Activated B cell treated with CpG ODN at 0.5 μM for 24 hours (primary cell): ENCODE measurements at regions not wholly inside any gene's neighbourhood (a gene's known extent, or its start where the extent isn't known, plus 50 kb on each side); places are given as distances from the start of the nearest gene placed in this dataset.
"Not testable (repeated sequence)": the region's sequence is repeated elsewhere in the genome, so short reads cannot be mapped to it uniquely, and the experiment has no call there.

Experiments
- ATAC-seq: fragments of 200-7000 bp; cut with Tn5 transposase; one replicate; pipeline ENCODE4 v1.10.0; 2021; ENCODE audit warnings: low read depth, mild to moderate bottlenecking, moderate library complexity
- CTCF ChIA-PET: fragments of 350-600 bp; sonication (Branson Sonifier 250); formaldehyde crosslinking; loops from one replicate; lab custom pipeline; 2021; ENCODE audit warnings: antibody characterized with exemption; lab: Charles Lee
- POLR2A ChIA-PET: fragments of 350-600 bp; sonication (Branson Sonifier 250); formaldehyde crosslinking; loops from one replicate; lab custom pipeline; 2021; ENCODE audit warnings: antibody characterized with exemption; lab: Charles Lee
- DNase-seq: peaks from one replicate; pipeline ENCODE4 v3.0.0; 2022
- H3K27ac Mint-ChIP-seq: one replicate; pipeline ENCODE4 v1.8.0; 2020; ENCODE audit warnings: mixed read lengths
- H3K27me3 Mint-ChIP-seq: one replicate; pipeline ENCODE4 v1.8.0; 2021; ENCODE audit warnings: mixed read lengths
- H3K36me3 Mint-ChIP-seq: one replicate; pipeline ENCODE4 v1.8.0; 2021; ENCODE audit warnings: low read depth, mixed read lengths
- H3K4me1 Mint-ChIP-seq: one replicate; pipeline ENCODE4 v1.8.0; 2021; ENCODE audit warnings: mixed read lengths
- H3K4me3 Mint-ChIP-seq: one replicate; pipeline ENCODE4 v1.8.0; 2020; ENCODE audit warnings: mild to moderate bottlenecking, mixed read lengths
- H3K9me3 Mint-ChIP-seq: one replicate; pipeline ENCODE4 v1.8.0; 2020; ENCODE audit warnings: mixed read lengths
- intact Hi-C: fragments of 100-400 bp; cut with micrococcal nuclease; formaldehyde crosslinking; loops from one replicate; pipeline ENCODE4 v1.15.1; 2024
- TF ChIP-seq, protein P1 (sequence below): fragments of 200-600 bp; IDR thresholded peaks from one replicate; pipeline ENCODE4 v1.8.0; 2022; ENCODE audit warnings: antibody characterized with exemption, mild to moderate bottlenecking

GRCh38 chr15:47900751-47901150 is 183.4 kb downstream of the SEMA6D start:
- Mint-ChIP-seq H3K27me3 (no peaks in the 10 kb centered on the region), H3K27ac (no peak overlapping the region), H3K9me3 (peaks cover 15% of the 10 kb centered on the region), H3K4me1 (no peaks in the 10 kb centered on the region), H3K4me3 (no peak overlapping the region), H3K36me3 (peaks cover 1% of the 10 kb centered on the region)
- intact Hi-C loops = no loop called here
- ATAC-seq (no peak), DNase-seq (no peak)
- POLR2A ChIA-PET = no interaction called here
- CTCF ChIA-PET = no interaction called here
- TF ChIP-seq, protein P1, sequence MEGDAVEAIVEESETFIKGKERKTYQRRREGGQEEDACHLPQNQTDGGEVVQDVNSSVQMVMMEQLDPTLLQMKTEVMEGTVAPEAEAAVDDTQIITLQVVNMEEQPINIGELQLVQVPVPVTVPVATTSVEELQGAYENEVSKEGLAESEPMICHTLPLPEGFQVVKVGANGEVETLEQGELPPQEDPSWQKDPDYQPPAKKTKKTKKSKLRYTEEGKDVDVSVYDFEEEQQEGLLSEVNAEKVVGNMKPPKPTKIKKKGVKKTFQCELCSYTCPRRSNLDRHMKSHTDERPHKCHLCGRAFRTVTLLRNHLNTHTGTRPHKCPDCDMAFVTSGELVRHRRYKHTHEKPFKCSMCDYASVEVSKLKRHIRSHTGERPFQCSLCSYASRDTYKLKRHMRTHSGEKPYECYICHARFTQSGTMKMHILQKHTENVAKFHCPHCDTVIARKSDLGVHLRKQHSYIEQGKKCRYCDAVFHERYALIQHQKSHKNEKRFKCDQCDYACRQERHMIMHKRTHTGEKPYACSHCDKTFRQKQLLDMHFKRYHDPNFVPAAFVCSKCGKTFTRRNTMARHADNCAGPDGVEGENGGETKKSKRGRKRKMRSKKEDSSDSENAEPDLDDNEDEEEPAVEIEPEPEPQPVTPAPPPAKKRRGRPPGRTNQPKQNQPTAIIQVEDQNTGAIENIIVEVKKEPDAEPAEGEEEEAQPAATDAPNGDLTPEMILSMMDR = no peak

DNA sequence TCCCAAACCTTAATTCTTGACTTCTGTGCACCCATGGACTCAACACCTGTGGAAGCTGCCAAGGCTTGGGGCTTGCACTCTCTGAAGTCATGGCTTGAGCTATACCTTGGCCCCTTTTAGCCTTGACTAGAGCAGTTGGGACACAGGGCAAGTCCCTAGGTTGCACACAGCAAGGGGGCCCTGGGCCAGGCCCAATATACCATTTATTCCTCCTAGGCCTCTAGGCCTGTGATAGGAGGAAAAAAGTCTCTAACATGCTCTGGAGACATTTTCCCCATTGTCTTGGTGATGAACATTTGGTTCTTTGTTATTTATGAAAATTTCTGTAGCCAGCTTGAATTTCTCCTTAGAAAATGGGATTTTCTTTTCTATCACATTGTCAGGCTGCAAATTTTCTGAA is 186.1 kb downstream of the SEMA6D start:
- POLR2A ChIA-PET = no interaction called here
- intact Hi-C loops = no loop called here
- TF ChIP-seq, protein P1 = no peak
- Mint-ChIP-seq H3K36me3 (peaks cover 1% of the 10 kb centered on the region), H3K4me3 (no peak overlapping the region), H3K27me3 (no peaks in the 10 kb centered on the region), H3K27ac (no peak overlapping the region), H3K9me3 (peaks cover 15% of the 10 kb centered on the region), H3K4me1 (no peaks in the 10 kb centered on the region)
- no peak for DNase-seq
- CTCF ChIA-PET = no interaction called here
- no peak for ATAC-seq

GRCh38 chr15:47908486-47908885 is 191.2 kb downstream of the SEMA6D start:
- DNase-seq = no peak
- H3K4me1 Mint-ChIP-seq = no peaks in the 10 kb centered on the region
- TF ChIP-seq, protein P1 = no peak
- intact Hi-C loops = no loop called here
- peaks cover 5% of the 10 kb centered on the region for H3K9me3 Mint-ChIP-seq
- no peak for ATAC-seq
- ChIA-PET CTCF (no interaction called here), POLR2A (no interaction called here)
- no peak overlapping the region for H3K4me3 Mint-ChIP-seq
- H3K27me3 Mint-ChIP-seq = peaks cover 3% of the 10 kb centered on the region
- H3K27ac Mint-ChIP-seq = no peak overlapping the region
- peaks cover 1% of the 10 kb centered on the region for H3K36me3 Mint-ChIP-seq

DNA sequence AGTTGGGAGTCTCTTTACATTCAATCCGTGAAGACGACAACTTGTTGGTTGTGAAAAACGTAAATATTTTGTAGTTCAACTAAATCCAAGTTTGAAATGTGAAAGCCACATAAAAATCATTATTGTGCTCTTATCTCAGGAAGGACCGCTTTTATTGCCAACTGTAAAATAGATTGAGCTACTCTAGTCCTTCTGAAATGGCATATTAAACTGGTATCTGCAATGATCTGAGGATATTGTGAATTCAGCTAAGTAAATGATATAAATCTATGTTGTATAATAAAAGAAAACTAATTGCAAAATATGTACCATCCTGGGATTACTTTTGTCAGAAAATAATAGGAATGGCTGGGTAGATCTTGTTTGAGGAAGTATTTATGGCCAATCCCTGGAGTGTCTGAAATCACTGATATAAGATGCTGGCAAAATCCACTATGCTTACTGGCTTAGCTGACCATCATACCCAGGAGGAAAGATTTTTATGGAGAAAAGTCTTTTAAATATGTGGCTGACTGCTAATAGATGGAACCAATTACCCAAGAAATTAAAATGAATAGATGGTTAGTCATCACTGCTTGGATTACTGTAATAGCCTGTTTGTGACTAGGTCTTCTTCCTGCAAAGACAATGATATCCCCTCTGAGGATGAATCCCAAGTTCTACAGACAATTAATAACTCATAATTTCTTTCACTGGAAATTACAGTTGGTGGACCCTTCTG is 191.8 kb downstream of the SEMA6D start:
- Mint-ChIP-seq H3K4me3 (no peak overlapping the region), H3K27me3 (peaks cover 3% of the 10 kb centered on the region), H3K9me3 (no peaks in the 10 kb centered on the region), H3K36me3 (no peaks in the 10 kb centered on the region), H3K27ac (no peak overlapping the region), H3K4me1 (no peaks in the 10 kb centered on the region)
- DNase-seq (no peak), ATAC-seq (no peak)
- ChIA-PET POLR2A (no interaction called here), CTCF (no interaction called here)
- intact Hi-C loops = no loop called here
- TF ChIP-seq, protein P1 = no peak

DNA sequence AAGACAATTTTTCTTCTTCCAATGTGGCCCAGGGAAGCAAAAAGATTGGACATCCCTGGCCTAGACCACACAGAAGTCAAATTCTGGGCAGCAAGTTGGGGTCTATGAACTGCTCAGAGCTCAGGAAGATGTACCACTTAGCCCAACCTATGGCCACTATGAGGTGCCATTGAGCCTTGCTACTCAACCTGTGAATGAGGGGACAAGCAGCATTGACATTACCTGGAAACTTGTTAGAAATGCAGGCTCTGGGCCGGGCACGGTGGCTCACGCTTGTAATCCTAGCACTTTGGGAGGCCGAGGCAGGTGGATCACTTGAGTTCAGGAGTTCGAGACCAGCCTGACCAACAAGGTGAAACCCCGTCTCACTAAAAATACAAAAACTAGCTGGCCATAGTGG is 195.6 kb downstream of the SEMA6D start:
- intact Hi-C loops = loop anchor here (5.0 kb wide), 1 partner anchor 339 kb away; no protein-coding TSS in a partner anchor
- H3K36me3 Mint-ChIP-seq, H3K4me3 Mint-ChIP-seq, H3K4me1 Mint-ChIP-seq, ATAC-seq, CTCF ChIA-PET, POLR2A ChIA-PET, H3K27ac Mint-ChIP-seq, H3K9me3 Mint-ChIP-seq, DNase-seq, H3K27me3 Mint-ChIP-seq: not testable (repeated sequence)

DNA sequence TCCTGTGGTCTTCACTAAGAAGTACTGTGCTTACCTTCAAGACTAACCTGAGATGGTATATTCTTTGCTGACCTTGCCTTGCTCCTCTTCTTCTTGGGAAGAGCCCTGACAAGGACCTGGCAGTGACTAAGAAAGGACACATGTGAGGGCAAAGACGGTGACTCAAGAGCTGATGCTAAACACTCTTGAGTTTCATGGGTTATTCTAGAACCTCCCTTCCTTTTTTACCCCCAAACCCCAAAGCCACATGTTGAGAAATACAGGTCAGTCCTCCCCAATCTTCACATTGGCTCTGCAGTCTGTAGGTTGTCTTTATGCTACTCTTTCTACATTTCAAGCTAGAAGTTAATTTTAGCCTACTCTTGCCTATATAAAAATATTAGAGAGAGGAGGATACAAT is 200.6 kb downstream of the SEMA6D start:
- TF ChIP-seq, protein P1 = no peak
- Mint-ChIP-seq H3K9me3 (no peaks in the 10 kb centered on the region), H3K27me3 (no peaks in the 10 kb centered on the region), H3K4me1 (no peaks in the 10 kb centered on the region), H3K4me3 (no peak overlapping the region), H3K36me3 (no peaks in the 10 kb centered on the region), H3K27ac (no peak overlapping the region)
- no peak for DNase-seq
- ChIA-PET CTCF (no interaction called here), POLR2A (no interaction called here)
- intact Hi-C loops = no loop called here
- ATAC-seq = no peak
